Suprapubic skin (tissue), 4 donors: ENCODE measurements at regions not wholly inside any gene's neighbourhood (a gene's known extent, or its start where the extent isn't known, plus 50 kb on each side); places are given as distances from the start of the nearest gene placed in this dataset.

Experiments
- EP300 ChIP-seq: sonication (generic); formaldehyde crosslinking; IDR thresholded peaks from one replicate; pipeline ENCODE4 v1.6.1; 2017; ENCODE audit warnings: antibody characterized with exemption
- POLR2A ChIP-seq, 2 donors: fragments of 450-650 bp; IDR thresholded peaks; one replicate each; pipeline ENCODE4 v1.6.1; 2017; ENCODE audit warnings: antibody characterized with exemption in 2 of 2, mild to moderate bottlenecking in 2 of 2, moderate library complexity in 2 of 2
- POLR2AphosphoS5 ChIP-seq, 3 donors: sonication (generic); formaldehyde crosslinking; IDR thresholded peaks; one replicate each; pipeline ENCODE4 v1.6.1; 2017; ENCODE audit warnings: antibody characterized with exemption in 3 of 3
- TF ChIP-seq, protein P1 (sequence below), 2 donors: fragments of 200-600 bp in 1 of 2; fragments of 450-650 bp in 1 of 2; sonication (generic) in 1 of 2; IDR thresholded peaks; one replicate each; pipeline ENCODE4 v1.5.1; 2016 to 2019; ENCODE audit warnings: antibody characterized with exemption in 2 of 2, mild to moderate bottlenecking in 1 of 2, moderate library complexity in 1 of 2

- TF ChIP-seq POLR2AphosphoS5 (IDR thresholded peaks at IDR 0.05) (no peak), POLR2A (IDR thresholded peaks at IDR 0.05) (no peak), EP300 (no peak)
- TF ChIP-seq, protein P1, sequence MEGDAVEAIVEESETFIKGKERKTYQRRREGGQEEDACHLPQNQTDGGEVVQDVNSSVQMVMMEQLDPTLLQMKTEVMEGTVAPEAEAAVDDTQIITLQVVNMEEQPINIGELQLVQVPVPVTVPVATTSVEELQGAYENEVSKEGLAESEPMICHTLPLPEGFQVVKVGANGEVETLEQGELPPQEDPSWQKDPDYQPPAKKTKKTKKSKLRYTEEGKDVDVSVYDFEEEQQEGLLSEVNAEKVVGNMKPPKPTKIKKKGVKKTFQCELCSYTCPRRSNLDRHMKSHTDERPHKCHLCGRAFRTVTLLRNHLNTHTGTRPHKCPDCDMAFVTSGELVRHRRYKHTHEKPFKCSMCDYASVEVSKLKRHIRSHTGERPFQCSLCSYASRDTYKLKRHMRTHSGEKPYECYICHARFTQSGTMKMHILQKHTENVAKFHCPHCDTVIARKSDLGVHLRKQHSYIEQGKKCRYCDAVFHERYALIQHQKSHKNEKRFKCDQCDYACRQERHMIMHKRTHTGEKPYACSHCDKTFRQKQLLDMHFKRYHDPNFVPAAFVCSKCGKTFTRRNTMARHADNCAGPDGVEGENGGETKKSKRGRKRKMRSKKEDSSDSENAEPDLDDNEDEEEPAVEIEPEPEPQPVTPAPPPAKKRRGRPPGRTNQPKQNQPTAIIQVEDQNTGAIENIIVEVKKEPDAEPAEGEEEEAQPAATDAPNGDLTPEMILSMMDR (IDR thresholded peaks at IDR 0.05), result no peak
Observed at GRCh38 chrX:7709845-7710244, 133.1 kb upstream of the VCX start.
